Mucosa of gallbladder (tissue), 1 donor: ENCODE measurements at regions not wholly inside any gene's neighbourhood (a gene's known extent, or its start where the extent isn't known, plus 50 kb on each side); places are given as distances from the start of the nearest gene placed in this dataset.

Source experiments
- DNase-seq: peaks from one replicate; pipeline ENCODE4 v3.0.0-alpha.2; 2020; ENCODE audit warnings: low spot score
- donor health status: DM: no; HTN: no; CAD: no.

GRCh38 chr11:92276773-92277172 is 52.2 kb downstream of the FAT3 start:
- no peak for DNase-seq

- DNase-seq = no peak
These were observed 53.3 kb downstream of the FAT3 start for GRCh38 chr11:92277871-92278270.

GRCh38 chr11:92278791-92279433 is 54.3 kb downstream of the FAT3 start:
- no peak for DNase-seq

- no peak for DNase-seq
These were observed 59.5 kb downstream of the FAT3 start for GRCh38 chr11:92284107-92284506.

- no peak for DNase-seq
These were observed 59.9 kb downstream of the FAT3 start for GRCh38 chr11:92284558-92284957.

- no peak for DNase-seq
These were observed 61.2 kb downstream of the FAT3 start for GRCh38 chr11:92285776-92286175.

GRCh38 chr11:92286709-92287108 is 62.1 kb downstream of the FAT3 start:
- no peak for DNase-seq

- peak; percentile 66 for DNase-seq
These were observed 70.8 kb downstream of the FAT3 start for GRCh38 chr11:92295175-92296137.

- DNase-seq = no peak
These were observed 71.5 kb downstream of the FAT3 start for GRCh38 chr11:92296138-92296515.

- no peak for DNase-seq
These were observed 73.2 kb downstream of the FAT3 start for GRCh38 chr11:92297567-92298553.

GRCh38 chr11:92300876-92301275 is 76.3 kb downstream of the FAT3 start:
- DNase-seq = no peak

GRCh38 chr11:92302770-92303169 is 78.2 kb downstream of the FAT3 start:
- DNase-seq = no peak

- DNase-seq = no peak
These were observed 79.7 kb downstream of the FAT3 start for GRCh38 chr11:92304271-92304670.

- no peak for DNase-seq
These were observed 82.4 kb downstream of the FAT3 start for GRCh38 chr11:92306966-92307510.

- DNase-seq = no peak
These were observed 83.7 kb downstream of the FAT3 start for GRCh38 chr11:92308366-92308765.

- no peak for DNase-seq
These were observed 87.2 kb downstream of the FAT3 start for GRCh38 chr11:92311616-92312449.

- no peak for DNase-seq
These were observed 89.2 kb downstream of the FAT3 start for GRCh38 chr11:92313784-92314183.

GRCh38 chr11:92314499-92314898 is 89.9 kb downstream of the FAT3 start:
- DNase-seq = no peak

- no peak for DNase-seq
These were observed 91.6 kb downstream of the FAT3 start for GRCh38 chr11:92316106-92316809.

- DNase-seq = no peak
These were observed 92.6 kb downstream of the FAT3 start for GRCh38 chr11:92317222-92317621.
